ENCODE measurements at regions not wholly inside any gene's neighbourhood (a gene's known extent, or its start where the extent isn't known, plus 50 kb on each side); places are given as distances from the start of the nearest gene placed in this dataset.

DNA sequence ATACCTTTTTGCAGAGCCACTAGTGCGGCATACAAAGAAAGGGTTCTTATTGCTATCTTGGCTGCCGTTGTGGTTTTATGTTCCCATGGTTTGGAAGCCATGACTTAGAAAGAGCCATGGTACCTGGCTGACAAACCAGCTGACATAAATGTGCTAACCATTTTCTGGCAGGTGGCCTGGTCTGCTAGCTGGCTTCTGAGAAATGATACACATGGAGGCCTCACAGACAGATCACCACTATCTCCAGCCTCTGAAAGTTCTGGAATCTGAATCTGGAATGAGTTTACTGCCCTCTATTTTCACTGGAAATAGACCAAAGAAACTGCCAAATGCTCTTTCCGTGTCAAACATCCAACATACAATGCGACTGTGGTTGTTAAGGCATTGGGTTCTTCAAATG lies 123.7 kb downstream of the QPCT start:
- TF ChIP-seq, protein P1, sequence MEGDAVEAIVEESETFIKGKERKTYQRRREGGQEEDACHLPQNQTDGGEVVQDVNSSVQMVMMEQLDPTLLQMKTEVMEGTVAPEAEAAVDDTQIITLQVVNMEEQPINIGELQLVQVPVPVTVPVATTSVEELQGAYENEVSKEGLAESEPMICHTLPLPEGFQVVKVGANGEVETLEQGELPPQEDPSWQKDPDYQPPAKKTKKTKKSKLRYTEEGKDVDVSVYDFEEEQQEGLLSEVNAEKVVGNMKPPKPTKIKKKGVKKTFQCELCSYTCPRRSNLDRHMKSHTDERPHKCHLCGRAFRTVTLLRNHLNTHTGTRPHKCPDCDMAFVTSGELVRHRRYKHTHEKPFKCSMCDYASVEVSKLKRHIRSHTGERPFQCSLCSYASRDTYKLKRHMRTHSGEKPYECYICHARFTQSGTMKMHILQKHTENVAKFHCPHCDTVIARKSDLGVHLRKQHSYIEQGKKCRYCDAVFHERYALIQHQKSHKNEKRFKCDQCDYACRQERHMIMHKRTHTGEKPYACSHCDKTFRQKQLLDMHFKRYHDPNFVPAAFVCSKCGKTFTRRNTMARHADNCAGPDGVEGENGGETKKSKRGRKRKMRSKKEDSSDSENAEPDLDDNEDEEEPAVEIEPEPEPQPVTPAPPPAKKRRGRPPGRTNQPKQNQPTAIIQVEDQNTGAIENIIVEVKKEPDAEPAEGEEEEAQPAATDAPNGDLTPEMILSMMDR (IDR thresholded peaks at IDR 0.05; ENCODE audit: low read length), result no peak
- TF ChIP-seq EZH2 (IDR thresholded peaks at IDR 0.05; ENCODE audit: borderline replicate concordance, low read length), result no peak
